Fibroblast of lung (primary cell): ENCODE measurements at regions not wholly inside any gene's neighbourhood (a gene's known extent, or its start where the extent isn't known, plus 50 kb on each side); places are given as distances from the start of the nearest gene placed in this dataset.

Source experiments
- EZH2 ChIP-seq: IDR thresholded peaks from 2 replicates; pipeline ENCODE4 v1.5.1; 2012; ENCODE audit warnings: low read length, control low read depth, mild to moderate bottlenecking; ENCODE audit errors: missing control alignments
- TF ChIP-seq, protein P1 (sequence below), 2 donors: IDR thresholded peaks in 1 of 2; conservative IDR thresholded peaks in 1 of 2; 1 replicate in 1 of 2; 2 replicates in 1 of 2; pipeline ENCODE4 v1.5.1; 2011 to 2012; ENCODE audit warnings: low read length in 2 of 2, control low read depth in 1 of 2, inconsistent platforms in 1 of 2, low read depth in 1 of 2, mild to moderate bottlenecking in 1 of 2

DNA sequence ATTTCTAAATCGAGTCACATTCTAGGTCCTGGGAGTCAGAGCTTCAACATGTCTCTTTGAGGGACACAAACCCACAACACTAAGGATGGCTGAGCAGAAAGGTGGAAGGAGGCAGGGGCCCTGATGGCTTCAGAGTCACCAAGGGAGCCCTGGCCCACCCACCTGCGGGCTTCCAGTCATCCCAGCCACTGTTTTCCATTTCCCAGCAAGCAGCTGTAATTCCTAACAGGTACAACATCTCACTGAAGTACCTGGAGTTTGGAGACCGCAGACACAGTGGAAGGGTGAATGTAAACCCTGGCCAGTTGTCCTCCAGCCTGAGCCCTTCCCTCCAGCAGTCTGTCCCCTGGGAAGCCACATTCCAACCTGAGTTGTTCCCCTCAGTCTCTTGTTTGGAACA is 562.8 kb downstream of the TBC1D22A start:
- TF ChIP-seq, protein P1, sequence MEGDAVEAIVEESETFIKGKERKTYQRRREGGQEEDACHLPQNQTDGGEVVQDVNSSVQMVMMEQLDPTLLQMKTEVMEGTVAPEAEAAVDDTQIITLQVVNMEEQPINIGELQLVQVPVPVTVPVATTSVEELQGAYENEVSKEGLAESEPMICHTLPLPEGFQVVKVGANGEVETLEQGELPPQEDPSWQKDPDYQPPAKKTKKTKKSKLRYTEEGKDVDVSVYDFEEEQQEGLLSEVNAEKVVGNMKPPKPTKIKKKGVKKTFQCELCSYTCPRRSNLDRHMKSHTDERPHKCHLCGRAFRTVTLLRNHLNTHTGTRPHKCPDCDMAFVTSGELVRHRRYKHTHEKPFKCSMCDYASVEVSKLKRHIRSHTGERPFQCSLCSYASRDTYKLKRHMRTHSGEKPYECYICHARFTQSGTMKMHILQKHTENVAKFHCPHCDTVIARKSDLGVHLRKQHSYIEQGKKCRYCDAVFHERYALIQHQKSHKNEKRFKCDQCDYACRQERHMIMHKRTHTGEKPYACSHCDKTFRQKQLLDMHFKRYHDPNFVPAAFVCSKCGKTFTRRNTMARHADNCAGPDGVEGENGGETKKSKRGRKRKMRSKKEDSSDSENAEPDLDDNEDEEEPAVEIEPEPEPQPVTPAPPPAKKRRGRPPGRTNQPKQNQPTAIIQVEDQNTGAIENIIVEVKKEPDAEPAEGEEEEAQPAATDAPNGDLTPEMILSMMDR (conservative IDR thresholded peaks at IDR 0.05 in 1 of 2, IDR thresholded peaks at IDR 0.05 in 1 of 2; ENCODE audit: low read depth in 1 of 2, low read length in 2 of 2), result no peak
- no peak for TF ChIP-seq EZH2
